Hematopoietic multipotent progenitor cell (in vitro differentiated cells): ENCODE measurements at regions not wholly inside any gene's neighbourhood (a gene's known extent, or its start where the extent isn't known, plus 50 kb on each side); places are given as distances from the start of the nearest gene placed in this dataset.
"Not testable (repeated sequence)": the region's sequence is repeated elsewhere in the genome, so short reads cannot be mapped to it uniquely, and the experiment has no call there.

ENCODE experiments used
- DNase-seq, 3 donors: peaks; one replicate each; pipeline ENCODE4 v3.0.0-alpha.2; 2011 to 2015; ENCODE audit warnings: low read depth in 2 of 3, low spot score in 2 of 3

- no peak for DNase-seq
Observed at GRCh38 chr2:120511536-120511935, 165.6 kb downstream of the INHBB start.

- no peak for DNase-seq
Observed at GRCh38 chr2:120511947-120512710, 166.2 kb downstream of the INHBB start.

DNA sequence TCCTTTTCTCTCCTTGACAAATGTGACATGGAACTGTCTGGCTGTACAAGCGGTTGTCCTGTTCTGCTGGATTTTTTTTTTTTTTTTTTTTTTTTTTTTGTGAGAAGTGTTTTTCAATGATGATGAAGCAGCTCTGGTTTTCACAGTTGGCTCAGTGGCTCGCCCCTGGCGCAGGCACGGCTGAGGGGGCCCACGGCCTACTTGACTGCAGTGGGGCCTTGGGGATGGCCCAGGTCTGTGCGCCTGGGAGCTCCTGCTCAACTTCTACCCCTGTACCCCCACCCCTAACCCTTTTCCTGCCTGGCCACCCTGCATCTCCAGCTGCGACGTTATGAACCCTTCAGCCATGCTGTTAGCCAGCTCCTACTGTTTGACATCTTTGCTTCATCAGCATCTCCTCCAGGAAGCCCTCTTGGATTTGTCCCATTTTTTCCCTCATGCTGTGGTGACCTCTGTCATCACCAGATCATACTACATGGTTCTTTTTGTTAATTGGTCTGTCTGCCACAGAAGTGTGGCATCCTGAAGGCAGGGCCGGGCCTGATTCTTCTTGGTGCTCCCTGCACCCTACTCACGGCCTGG lies 167.9 kb downstream of the INHBB start:
- no peak for DNase-seq

DNA sequence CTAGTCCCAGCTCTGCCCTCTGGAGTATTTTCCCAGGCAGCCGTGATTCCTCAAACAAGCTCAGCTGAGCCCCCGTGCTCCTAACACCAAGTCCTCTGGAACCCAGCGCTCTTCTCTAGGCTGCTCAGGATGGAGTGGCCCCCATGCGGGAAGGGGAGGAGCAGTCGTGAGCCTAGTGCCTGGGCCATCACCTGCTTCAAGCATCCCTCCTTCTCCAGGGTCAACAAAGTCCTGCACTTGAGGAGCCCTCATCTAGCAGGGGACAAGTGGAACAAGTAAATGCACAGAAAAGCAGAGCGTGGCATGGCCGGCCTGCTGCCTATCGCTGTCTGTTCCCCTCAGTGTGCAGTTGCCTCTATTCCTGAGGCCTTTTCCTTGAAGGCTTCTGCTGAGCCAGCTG lies 168.6 kb downstream of the INHBB start:
- DNase-seq: no peak

DNA sequence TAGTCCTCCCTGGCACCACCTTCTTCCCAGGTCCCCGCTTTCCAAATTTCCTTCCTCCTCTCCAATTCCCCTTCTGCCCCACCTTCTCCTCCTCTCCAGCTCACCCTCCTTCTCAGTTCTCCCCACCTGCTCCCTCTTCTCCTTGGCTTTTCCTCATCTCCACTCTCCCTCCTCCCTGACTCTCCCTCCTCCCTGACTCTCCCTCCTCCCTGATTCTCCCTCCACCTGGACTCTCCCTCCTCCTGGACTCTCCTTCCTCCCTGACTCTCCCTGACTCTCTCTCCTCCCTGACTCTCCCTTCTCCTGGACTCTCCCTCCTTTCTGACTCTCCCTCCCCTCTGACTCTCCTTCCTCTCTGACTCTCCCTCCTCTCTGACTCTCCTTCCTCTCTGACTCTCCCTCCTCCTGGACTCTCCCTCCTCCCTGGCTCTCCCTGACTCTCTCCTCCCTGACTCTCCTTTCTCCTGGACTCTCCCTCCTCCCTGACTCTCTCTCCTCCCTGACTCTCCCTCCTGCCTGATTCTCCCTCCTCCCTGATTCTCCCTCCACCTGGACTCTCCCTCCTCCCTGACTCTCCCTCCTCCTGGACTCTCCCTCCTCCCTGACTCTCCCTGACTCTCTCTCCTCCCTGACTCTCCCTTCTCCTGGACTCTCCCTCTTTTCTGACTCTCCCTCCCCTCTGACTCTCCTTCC lies 169.3 kb downstream of the INHBB start:
- DNase-seq: not testable (repeated sequence)

GRCh38 chr2:120515759-120516678 lies 170.1 kb downstream of the INHBB start:
- no peak for DNase-seq

DNA sequence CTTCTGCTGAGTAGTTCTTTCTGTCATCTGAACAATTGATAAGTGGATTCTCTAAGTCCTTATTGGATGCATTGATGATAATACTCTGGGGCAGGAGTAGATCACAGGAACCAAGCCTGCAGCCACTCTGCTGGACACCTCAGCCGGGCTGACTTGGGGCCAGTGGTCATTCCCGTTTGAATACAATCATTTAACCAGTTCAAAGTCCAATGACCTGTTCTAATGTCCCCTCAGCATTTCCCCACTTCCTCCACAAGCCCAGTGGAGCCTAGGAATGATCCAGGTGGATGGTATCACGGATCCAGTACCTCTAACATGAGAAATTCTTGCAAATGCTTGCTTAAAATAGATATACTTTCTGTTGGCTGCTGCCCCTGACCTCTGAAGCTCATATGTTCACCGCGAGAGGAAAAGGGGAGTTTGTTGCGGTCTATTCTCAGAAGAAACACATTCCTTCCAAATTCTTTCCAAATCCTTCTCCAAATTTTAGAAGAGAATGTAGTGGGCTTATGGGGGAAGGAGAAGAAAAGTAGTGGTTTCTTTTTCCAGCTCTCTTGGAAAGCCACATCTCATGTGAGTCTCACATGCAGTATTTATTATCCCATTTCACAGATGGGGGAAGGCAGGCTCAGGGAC lies 170.9 kb downstream of the INHBB start:
- no peak for DNase-seq

- no peak for DNase-seq
Observed at GRCh38 chr2:120517751-120518469, 172.0 kb downstream of the INHBB start.

DNA sequence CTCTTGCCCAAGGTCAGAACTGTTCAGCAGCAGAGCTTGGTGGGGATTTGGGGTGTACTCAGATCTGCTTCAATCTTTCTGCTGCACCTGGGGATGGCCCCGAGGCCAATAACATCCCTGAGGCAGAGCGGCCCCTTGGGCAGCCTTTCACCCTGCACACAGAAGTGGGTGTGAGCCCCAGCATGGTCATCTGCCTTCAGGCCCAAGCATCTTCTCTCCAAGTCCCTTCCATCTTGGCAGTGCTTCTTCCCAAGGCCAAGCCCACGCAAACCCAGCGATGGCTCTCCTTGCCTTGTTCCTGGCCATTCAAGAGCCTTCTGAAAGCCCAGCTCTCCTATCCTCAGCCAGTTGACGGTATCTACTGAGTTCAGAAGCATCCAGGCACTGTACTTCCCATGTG lies 172.9 kb downstream of the INHBB start:
- DNase-seq: no peak

GRCh38 chr2:120519469-120519868 lies 173.5 kb downstream of the INHBB start:
- DNase-seq: no peak

DNA sequence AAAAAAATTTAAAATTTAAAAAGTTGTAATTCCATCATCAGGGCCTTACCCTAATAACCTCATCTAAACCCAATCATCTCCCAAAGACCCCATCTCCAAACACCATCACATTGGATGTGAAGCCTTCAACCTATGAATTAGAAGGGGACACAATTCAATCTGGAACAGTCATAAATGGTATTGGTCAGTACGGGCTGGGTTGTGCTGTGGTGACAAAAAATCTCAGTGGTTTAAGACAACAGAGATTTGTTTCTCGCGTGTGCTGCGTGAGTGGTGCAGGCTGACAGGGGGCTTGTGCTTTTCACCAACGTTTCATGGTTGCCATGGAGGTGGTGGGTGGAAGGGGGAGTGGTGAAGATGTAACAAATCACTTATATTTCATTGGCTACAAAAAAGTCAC lies 174.5 kb downstream of the INHBB start:
- no peak for DNase-seq

GRCh38 chr2:120520929-120521912 lies 175.3 kb downstream of the INHBB start:
- DNase-seq: peak in 2 of 3 donors; percentile 18 to 52

- no peak for DNase-seq
Observed at GRCh38 chr2:120522151-120522751, 176.3 kb downstream of the INHBB start.

- DNase-seq: no peak
Observed at GRCh38 chr2:120523766-120524165, 177.8 kb downstream of the INHBB start.

GRCh38 chr2:120524174-120524573 lies 178.2 kb downstream of the INHBB start:
- DNase-seq: no peak

GRCh38 chr2:120525056-120526046 lies 179.4 kb downstream of the INHBB start:
- no peak for DNase-seq

DNA sequence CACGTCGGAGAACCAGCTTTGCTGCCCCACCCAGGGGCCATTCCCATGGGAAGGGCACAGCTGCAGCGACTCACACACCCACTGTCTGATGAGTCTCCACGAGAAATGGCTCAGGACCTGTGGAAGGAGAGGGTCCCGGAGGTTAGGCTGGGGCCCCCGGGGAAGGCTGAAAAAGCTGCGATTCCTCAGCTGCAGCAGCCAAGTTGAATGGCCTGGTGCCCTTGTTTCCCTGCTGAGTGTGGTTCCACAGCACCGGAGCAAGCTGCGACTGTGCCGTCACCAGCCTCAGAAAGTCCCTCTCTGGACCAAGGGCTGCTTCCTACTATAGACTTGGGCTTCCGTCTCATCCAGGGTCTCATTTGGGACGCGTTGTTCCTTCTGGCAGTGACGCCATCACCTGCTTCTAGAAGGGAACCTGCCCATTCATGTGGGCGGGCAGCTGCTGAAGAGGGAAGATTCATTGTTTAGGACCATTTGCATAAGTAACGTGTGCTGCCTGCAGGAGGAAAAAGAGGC lies 180.2 kb downstream of the INHBB start:
- DNase-seq: no peak
